ENCODE measurements at regions not wholly inside any gene's neighbourhood (a gene's known extent, or its start where the extent isn't known, plus 50 kb on each side); places are given as distances from the start of the nearest gene placed in this dataset.

DNA sequence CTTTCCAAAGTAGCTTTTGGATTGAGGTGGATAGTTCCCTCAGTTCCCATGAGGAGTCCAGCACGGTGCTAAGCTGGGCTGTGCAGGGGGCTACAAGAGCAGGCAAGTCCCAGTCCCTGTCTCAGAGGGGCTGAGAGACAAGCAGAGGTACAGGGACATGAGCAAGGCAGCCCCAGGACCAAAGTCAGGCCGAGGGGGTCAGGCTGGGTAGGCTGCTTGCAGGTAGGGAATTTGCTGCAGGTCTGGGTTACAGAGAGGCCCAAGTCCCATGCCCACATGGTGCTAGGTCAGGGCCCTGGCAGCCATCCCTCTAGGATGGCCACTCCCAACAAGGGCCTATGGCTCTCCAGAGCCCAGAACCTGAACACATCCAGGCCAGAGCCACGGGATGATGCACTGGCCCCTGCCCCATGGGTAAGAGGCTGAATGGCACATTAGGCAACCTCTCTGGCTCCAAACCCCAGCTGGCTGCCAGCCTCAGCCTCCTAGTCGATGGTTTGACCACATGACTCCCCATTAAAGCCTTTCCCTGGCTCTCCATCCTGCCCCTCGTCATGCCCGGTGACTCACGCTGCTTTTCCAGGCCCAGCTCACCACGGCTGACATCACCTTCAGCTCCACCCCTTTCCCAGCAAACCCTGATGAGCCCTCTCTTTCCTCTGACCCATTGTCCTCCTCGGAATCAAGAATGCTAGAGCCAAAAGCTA is 83.7 kb downstream of the SDC1 start:
- Mint-ChIP-seq H3K4me3 (no peak overlapping the region), H3K4me1 (peaks cover 2% of the 10 kb centered on the region), H3K27me3 (peaks cover 8% of the 10 kb centered on the region), H3K27ac (no peak overlapping the region), H3K9me3 (ENCODE audit: insufficient read depth) (no peaks in the 10 kb centered on the region)
- H3K4me1 ChIP-seq (ENCODE audit: control insufficient read depth in 2 of 2, insufficient read depth in 2 of 2, low read length in 2 of 2), result no peaks in the 10 kb centered on the region
- ATAC-seq (ENCODE audit: low read depth), result no peak
- no peaks in the 10 kb centered on the region for H3K36me3 ChIP-seq (replicated peaks in 1 of 2; ENCODE audit: control extremely low read depth in 1 of 2, control insufficient read depth in 1 of 2, extremely low read depth in 1 of 2, insufficient read depth in 2 of 2, low read length in 1 of 2)
- no peak overlapping the region for H3K9ac ChIP-seq (ENCODE audit: low read length)
- H4K20me1 ChIP-seq (ENCODE audit: control insufficient read depth, insufficient read depth, low read length, poor library complexity, severe bottlenecking), result no peaks in the 10 kb centered on the region
- peaks cover 0 to 3% (median 0%) of the 10 kb centered on the region in 3 donors for H3K9me3 ChIP-seq (ENCODE audit: control extremely low read depth in 1 of 3, control insufficient read depth in 2 of 3, insufficient read depth in 1 of 3, low read length in 2 of 3)
- POLR2A ChIA-PET, result no interaction called here
- no peak overlapping the region for H2AFZ ChIP-seq (ENCODE audit: insufficient read depth, low read depth, low read length, poor library complexity, severe bottlenecking)
- H3K27me3 ChIP-seq (replicated peaks in 1 of 4; ENCODE audit: control extremely low read depth in 1 of 4, control insufficient read depth in 3 of 4, insufficient read depth in 4 of 4, low read length in 3 of 4), result no peaks in the 10 kb centered on the region
- 82% methylated on average over 9 of the region's 9 CpGs for WGBS (ENCODE audit: insufficient coverage)
- H3K4me2 ChIP-seq (replicated peaks; ENCODE audit: low read depth, low read length, poor library complexity, severe bottlenecking), result no peak overlapping the region
- H3K27ac ChIP-seq (ENCODE audit: low read length in 2 of 2), result no peak overlapping the region
- DNase-seq, result no peak
- no peaks in the 10 kb centered on the region for H3K79me2 ChIP-seq (ENCODE audit: control insufficient read depth, insufficient read depth, low read length)
- no peak overlapping the region for H3K4me3 ChIP-seq (ENCODE audit: control extremely low read depth in 1 of 5, extremely low read depth in 1 of 5, insufficient read depth in 1 of 5, low read depth in 2 of 5, low read length in 4 of 5)
- TF ChIP-seq EZH2 (IDR thresholded peaks at IDR 0.05; ENCODE audit: borderline replicate concordance, insufficient read depth, low read depth, low read length, poor library complexity, severe bottlenecking) (no peak), CTCF (IDR thresholded peaks at IDR 0.05) (no peak)
- CTCF ChIA-PET, result no interaction called here
- intact Hi-C loops (cut with micrococcal nuclease), result no loop called here

- Histone ChIP-seq H3K36me3 (replicated peaks in 1 of 2; ENCODE audit: control extremely low read depth in 1 of 2, control insufficient read depth in 1 of 2, extremely low read depth in 1 of 2, insufficient read depth in 2 of 2, low read length in 1 of 2) (no peaks in the 10 kb centered on the region), H3K27ac (ENCODE audit: low read length in 2 of 2) (no peak overlapping the region), H3K27me3 (replicated peaks in 1 of 4; ENCODE audit: control extremely low read depth in 1 of 4, control insufficient read depth in 3 of 4, insufficient read depth in 4 of 4, low read length in 3 of 4) (no peaks in the 10 kb centered on the region), H3K9ac (ENCODE audit: low read length) (no peak overlapping the region), H4K20me1 (ENCODE audit: control insufficient read depth, insufficient read depth, low read length, poor library complexity, severe bottlenecking) (no peaks in the 10 kb centered on the region), H3K79me2 (ENCODE audit: control insufficient read depth, insufficient read depth, low read length) (no peaks in the 10 kb centered on the region), H2AFZ (ENCODE audit: insufficient read depth, low read depth, low read length, poor library complexity, severe bottlenecking) (no peak overlapping the region), H3K4me1 (ENCODE audit: control insufficient read depth in 2 of 2, insufficient read depth in 2 of 2, low read length in 2 of 2) (no peaks in the 10 kb centered on the region), H3K9me3 (ENCODE audit: control extremely low read depth in 1 of 3, control insufficient read depth in 2 of 3, insufficient read depth in 1 of 3, low read length in 2 of 3) (no peaks in the 10 kb centered on the region), H3K4me2 (replicated peaks; ENCODE audit: low read depth, low read length, poor library complexity, severe bottlenecking) (no peak overlapping the region), H3K4me3 (ENCODE audit: control extremely low read depth in 1 of 5, extremely low read depth in 1 of 5, insufficient read depth in 1 of 5, low read depth in 2 of 5, low read length in 4 of 5) (no peak overlapping the region)
- no peak for ATAC-seq (ENCODE audit: low read depth)
- H3K9me3 Mint-ChIP-seq (ENCODE audit: insufficient read depth), result no peaks in the 10 kb centered on the region
- ChIA-PET POLR2A (no interaction called here), CTCF (no interaction called here)
- WGBS (ENCODE audit: insufficient coverage), result 94% methylated on average over 10 of the region's 11 CpGs
- intact Hi-C loops (cut with micrococcal nuclease), result no loop called here
- H3K27me3 Mint-ChIP-seq, result peaks cover 10% of the 10 kb centered on the region
- H3K4me1 Mint-ChIP-seq, result no peaks in the 10 kb centered on the region
- H3K4me3 Mint-ChIP-seq, result no peak overlapping the region
- H3K27ac Mint-ChIP-seq, result no peak overlapping the region
- no peak for DNase-seq
- no peak for TF ChIP-seq CTCF (IDR thresholded peaks at IDR 0.05)
- TF ChIP-seq EZH2 (IDR thresholded peaks at IDR 0.05; ENCODE audit: borderline replicate concordance, insufficient read depth, low read depth, low read length, poor library complexity, severe bottlenecking), result no peak
Observed at GRCh38 chr2:20140321-20141055, 84.4 kb downstream of the SDC1 start.

Data from B cell (primary cell).